CD8-positive, alpha-beta memory T cell (primary cell): ENCODE measurements at regions not wholly inside any gene's neighbourhood (a gene's known extent, or its start where the extent isn't known, plus 50 kb on each side); places are given as distances from the start of the nearest gene placed in this dataset.

Experiments
- CTCF ChIA-PET: fragments of 350-600 bp; sonication (Branson Sonifier 250); formaldehyde crosslinking; loops from one replicate; lab custom pipeline; 2021; ENCODE audit warnings: antibody characterized with exemption; lab: Charles Lee
- POLR2A ChIA-PET: fragments of 350-600 bp; sonication (Branson Sonifier 250); formaldehyde crosslinking; loops from one replicate; lab custom pipeline; 2021; ENCODE audit warnings: antibody characterized with exemption; lab: Charles Lee
- DNase-seq, 5 donors: peaks; one replicate each; pipeline versions ENCODE4 v3.0.0 to v3.0.0-alpha.2; 2020 to 2022; ENCODE audit warnings: mixed read lengths in 1 of 5
- H3K27ac ChIP-seq: one replicate; pipeline ENCODE4 v1.7.0; 2013; ENCODE audit warnings: low read depth, mild to moderate bottlenecking, low read length, moderate library complexity
- H3K27me3 ChIP-seq: 2 replicates; pipeline ENCODE4 v1.7.0; 2013; ENCODE audit warnings: low read length, mild to moderate bottlenecking; ENCODE audit not compliant: insufficient read depth, poor library complexity, severe bottlenecking
- H3K36me3 ChIP-seq: 2 replicates; pipeline ENCODE4 v1.7.0; 2013; ENCODE audit warnings: mild to moderate bottlenecking, low read length, moderate library complexity; ENCODE audit not compliant: insufficient read depth
- H3K4me1 ChIP-seq: 2 replicates; pipeline ENCODE4 v1.7.0; 2013; ENCODE audit warnings: mild to moderate bottlenecking, low read length, moderate library complexity; ENCODE audit not compliant: insufficient read depth
- H3K4me3 ChIP-seq: 2 replicates; pipeline ENCODE4 v1.7.0; 2013; ENCODE audit warnings: mild to moderate bottlenecking, low read length
- H3K9me3 ChIP-seq: 2 replicates; pipeline ENCODE4 v1.7.0; 2013; ENCODE audit warnings: mild to moderate bottlenecking, low read length
- H3K27ac Mint-ChIP-seq, 8 donors: one replicate each; pipeline ENCODE4 v1.8.0; 2020 to 2021; ENCODE audit warnings: mixed read lengths in 8 of 8, mild to moderate bottlenecking in 6 of 8, inconsistent platforms in 3 of 8, moderate library complexity in 3 of 8
- H3K27me3 Mint-ChIP-seq, 2 donors: one replicate each; pipeline ENCODE4 v1.8.0; 2020 to 2021; ENCODE audit warnings: mixed read lengths in 2 of 2, mild to moderate bottlenecking in 1 of 2, moderate library complexity in 1 of 2
- H3K36me3 Mint-ChIP-seq, 3 donors: one replicate each; pipeline ENCODE4 v1.8.0; 2020 to 2021; ENCODE audit warnings: mixed read lengths in 3 of 3, inconsistent platforms in 1 of 3, mild to moderate bottlenecking in 1 of 3
- H3K4me1 Mint-ChIP-seq, 3 donors: one replicate each; pipeline ENCODE4 v1.8.0; 2020 to 2021; ENCODE audit warnings: mixed read lengths in 3 of 3, inconsistent platforms in 1 of 3, mild to moderate bottlenecking in 1 of 3
- H3K4me3 Mint-ChIP-seq, 7 donors: one replicate each; pipeline ENCODE4 v1.8.0; 2020 to 2021; ENCODE audit warnings: mixed read lengths in 7 of 7, mild to moderate bottlenecking in 6 of 7, moderate library complexity in 4 of 7, inconsistent platforms in 2 of 7
- H3K9me3 Mint-ChIP-seq, 5 donors: one replicate each; pipeline ENCODE4 v1.8.0; 2020 to 2022; ENCODE audit warnings: mixed read lengths in 5 of 5, mild to moderate bottlenecking in 3 of 5, moderate library complexity in 2 of 5, inconsistent platforms in 1 of 5

DNA sequence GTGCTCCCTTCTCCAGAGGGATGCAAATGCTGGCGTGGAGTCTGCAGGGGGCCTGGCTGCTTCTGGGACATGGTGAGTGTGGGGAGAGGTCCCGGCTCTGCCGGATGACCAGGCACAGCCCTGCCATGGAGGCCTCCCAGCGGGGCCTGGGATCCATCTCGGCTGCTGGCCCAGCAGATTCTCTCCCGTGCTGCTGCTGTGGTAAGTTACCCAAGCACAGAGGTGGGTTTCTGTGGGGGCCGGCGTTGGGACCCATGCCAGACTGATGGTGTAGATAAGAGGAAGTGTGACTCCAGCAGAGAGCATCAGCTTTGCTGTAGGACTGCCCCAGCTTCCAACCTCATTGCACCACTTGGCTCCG, 147.5 kb upstream of the B3GAT1 start:
- no peaks in the 10 kb centered on the region for H3K36me3 ChIP-seq
- Mint-ChIP-seq H3K27me3 (peaks cover 11 to 21% of the 10 kb centered on the region in 2 donors), H3K4me3 (no peak overlapping the region), H3K27ac (no peak overlapping the region), H3K9me3 (no peaks in the 10 kb centered on the region), H3K4me1 (no peaks in the 10 kb centered on the region), H3K36me3 (no peaks in the 10 kb centered on the region)
- ChIA-PET POLR2A (no interaction called here), CTCF (no interaction called here)
- no peak overlapping the region for H3K27ac ChIP-seq
- no peak overlapping the region for H3K4me3 ChIP-seq
- H3K27me3 ChIP-seq, result no peaks in the 10 kb centered on the region
- H3K9me3 ChIP-seq, result no peaks in the 10 kb centered on the region
- H3K4me1 ChIP-seq, result no peaks in the 10 kb centered on the region
- no peak for DNase-seq

DNA sequence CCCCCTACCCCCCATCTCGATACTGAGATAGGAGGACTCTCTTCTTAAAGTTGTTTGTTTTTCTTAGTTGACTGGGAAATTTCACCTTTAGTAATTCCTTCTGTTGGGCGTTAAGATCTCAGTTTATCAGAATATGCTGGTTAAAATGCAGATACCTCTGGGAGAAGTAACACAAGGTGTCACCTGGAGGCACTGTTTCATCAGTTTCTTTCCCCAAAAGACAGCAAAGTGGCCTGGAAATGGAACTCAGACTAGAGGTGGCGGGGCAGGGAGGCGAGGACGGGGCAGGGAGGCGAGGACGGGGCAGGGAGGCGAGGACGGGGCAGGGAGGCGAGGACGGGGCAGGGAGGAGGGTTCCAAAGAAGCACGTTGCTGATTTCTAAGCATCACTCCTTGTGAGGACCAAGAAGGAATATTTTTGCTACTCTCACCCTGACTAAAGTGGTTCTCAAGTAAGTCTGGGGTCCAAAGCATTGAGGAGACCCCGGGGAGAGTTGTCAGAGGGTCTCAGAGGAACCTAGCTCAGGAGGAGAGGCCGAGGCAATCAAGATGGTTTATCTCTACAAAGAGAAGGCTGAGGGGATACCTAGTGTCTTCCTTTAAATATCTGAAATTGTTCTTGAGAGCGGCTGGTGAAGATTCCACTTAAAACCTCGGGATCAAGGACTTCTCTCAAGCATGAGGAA, 147.0 kb upstream of the B3GAT1 start:
- H3K4me1 Mint-ChIP-seq, result no peaks in the 10 kb centered on the region
- no peak for DNase-seq
- no peak overlapping the region for H3K4me3 Mint-ChIP-seq
- H3K27ac Mint-ChIP-seq, result no peak overlapping the region
- no peaks in the 10 kb centered on the region for H3K36me3 Mint-ChIP-seq
- no peaks in the 10 kb centered on the region for H3K9me3 Mint-ChIP-seq
- CTCF ChIA-PET, result no interaction called here
- Histone ChIP-seq H3K4me1 (no peaks in the 10 kb centered on the region), H3K9me3 (no peaks in the 10 kb centered on the region), H3K4me3 (no peak overlapping the region), H3K27me3 (no peaks in the 10 kb centered on the region), H3K36me3 (no peaks in the 10 kb centered on the region), H3K27ac (no peak overlapping the region)
- POLR2A ChIA-PET, result no interaction called here
- peaks cover 11 to 21% of the 10 kb centered on the region in 2 donors for H3K27me3 Mint-ChIP-seq

DNA sequence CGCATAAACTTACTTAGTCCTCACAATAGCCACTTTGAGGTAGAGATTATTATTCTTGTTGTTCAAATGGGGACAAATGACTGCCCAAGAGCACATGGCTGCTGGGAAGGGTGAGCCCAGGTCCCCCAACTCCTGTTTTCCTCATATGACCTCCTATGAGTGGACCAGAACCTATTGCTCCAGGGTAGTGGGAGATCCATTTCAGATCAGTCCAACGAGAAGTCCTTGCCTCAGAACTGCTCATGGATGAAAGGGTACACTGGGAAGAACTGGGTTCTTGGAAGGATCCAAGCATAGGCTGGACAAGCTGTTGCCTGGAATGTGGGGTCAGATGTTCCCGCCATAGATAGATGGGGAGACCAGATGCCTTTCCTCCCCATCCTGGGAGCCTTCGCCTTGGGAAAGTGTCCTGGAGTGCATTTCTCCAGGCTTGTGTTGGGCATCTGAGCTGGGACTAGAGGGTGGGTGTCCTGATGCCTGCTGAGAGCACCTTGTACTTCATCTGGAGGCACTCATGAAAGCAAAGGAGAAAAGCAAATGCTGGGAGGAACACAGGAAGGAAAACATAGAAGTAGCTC, 146.3 kb upstream of the B3GAT1 start:
- DNase-seq, result no peak
- Mint-ChIP-seq H3K27ac (no peak overlapping the region), H3K4me1 (no peaks in the 10 kb centered on the region), H3K27me3 (peaks cover 14 to 21% of the 10 kb centered on the region in 2 donors), H3K36me3 (no peaks in the 10 kb centered on the region), H3K4me3 (no peak overlapping the region), H3K9me3 (no peaks in the 10 kb centered on the region)
- H3K4me1 ChIP-seq, result no peaks in the 10 kb centered on the region
- POLR2A ChIA-PET, result no interaction called here
- no peak overlapping the region for H3K27ac ChIP-seq
- no peaks in the 10 kb centered on the region for H3K27me3 ChIP-seq
- no peaks in the 10 kb centered on the region for H3K9me3 ChIP-seq
- CTCF ChIA-PET, result no interaction called here
- H3K36me3 ChIP-seq, result no peaks in the 10 kb centered on the region
- no peak overlapping the region for H3K4me3 ChIP-seq

DNA sequence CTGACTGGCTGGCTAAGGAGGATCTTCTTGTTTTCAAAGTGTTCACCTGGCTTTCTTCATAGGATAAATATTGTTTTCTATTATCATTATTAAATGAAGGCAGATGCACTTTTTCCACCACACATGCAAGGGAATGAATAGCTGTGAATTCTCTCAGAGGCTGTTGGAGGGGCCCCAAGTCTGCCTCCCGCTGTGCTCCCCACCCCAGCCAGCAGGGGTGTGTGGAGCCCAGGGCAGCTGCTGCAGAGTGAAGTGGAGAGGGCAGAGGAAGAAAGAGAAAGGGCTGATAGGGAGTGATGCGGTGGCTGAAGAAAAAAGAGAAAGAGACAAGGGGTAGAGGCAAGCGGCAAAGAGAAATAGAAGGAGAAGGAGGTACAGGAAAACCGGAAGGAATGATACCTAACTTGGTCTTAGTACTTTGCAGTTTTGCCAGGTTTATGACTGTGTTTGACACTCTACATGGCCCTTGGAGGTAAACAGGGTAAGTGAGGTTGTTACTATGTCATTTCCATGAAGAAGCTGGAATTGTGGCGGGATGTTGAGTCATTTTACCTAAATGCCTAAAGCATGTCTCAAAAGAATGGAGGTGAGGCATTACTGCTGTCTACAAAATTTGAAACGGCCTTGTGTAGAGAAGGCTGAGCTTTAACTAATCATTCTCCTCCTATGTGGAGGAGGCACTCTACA, 145.7 kb upstream of the B3GAT1 start:
- no peaks in the 10 kb centered on the region for H3K4me1 Mint-ChIP-seq

DNA sequence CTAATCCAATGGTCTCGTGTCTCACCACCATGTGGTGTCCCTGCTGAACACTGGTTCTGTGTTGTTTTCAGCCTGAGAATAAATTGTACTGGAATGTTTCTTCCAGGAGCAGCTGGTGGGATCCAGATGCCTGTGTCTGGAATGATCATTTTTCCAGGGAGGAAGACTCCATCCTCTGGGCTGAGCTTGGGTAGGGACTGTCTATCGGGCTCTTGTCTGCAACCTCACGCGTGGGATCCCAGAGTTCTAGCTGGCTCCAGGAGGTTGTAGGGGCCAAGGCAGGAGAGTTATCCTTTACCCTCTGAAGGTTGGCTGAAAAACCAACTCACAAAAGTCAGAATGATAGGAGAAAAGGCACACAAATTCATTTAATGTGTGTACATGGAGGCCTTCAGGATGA, 144.1 kb upstream of the B3GAT1 start:
- no peaks in the 10 kb centered on the region for H3K9me3 Mint-ChIP-seq
- CTCF ChIA-PET, result no interaction called here
- POLR2A ChIA-PET, result no interaction called here

More for the DNA sequence above, 145.7 kb upstream of the B3GAT1 start:
- CTCF ChIA-PET, result no interaction called here
- Mint-ChIP-seq H3K9me3 (no peaks in the 10 kb centered on the region), H3K4me3 (no peak overlapping the region), H3K27me3 (peaks cover 19 to 20% of the 10 kb centered on the region in 2 donors), H3K36me3 (no peaks in the 10 kb centered on the region), H3K27ac (peak overlapping the region in 1 of 8 donors; percentile 96)
- Histone ChIP-seq H3K9me3 (no peaks in the 10 kb centered on the region), H3K36me3 (no peaks in the 10 kb centered on the region), H3K27me3 (no peaks in the 10 kb centered on the region), H3K27ac (no peak overlapping the region), H3K4me3 (no peak overlapping the region), H3K4me1 (no peaks in the 10 kb centered on the region)
- no peak for DNase-seq
- POLR2A ChIA-PET, result no interaction called here

DNA sequence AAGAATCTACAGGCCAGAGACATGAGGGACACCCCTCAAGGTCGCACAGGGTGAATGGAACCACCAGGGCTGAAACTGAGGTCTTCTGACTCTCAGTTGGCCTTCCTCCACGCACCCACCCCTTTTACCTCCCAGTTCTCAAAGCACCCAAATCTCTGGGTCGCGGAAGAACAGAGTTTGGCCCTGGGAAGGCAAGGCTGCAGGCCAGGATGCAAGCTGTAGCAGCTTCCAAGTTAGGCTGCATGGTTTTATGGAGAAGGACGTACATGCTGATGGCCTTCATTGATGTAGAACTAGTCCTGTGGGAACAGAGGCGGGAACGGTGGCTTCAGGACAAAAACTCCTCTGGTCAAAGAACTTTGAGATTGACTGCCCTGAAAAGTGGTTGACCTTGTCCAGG, 143.5 kb upstream of the B3GAT1 start:
- no peak for DNase-seq
- CTCF ChIA-PET, result no interaction called here
- H3K27me3 ChIP-seq, result no peaks in the 10 kb centered on the region

More for the DNA sequence above, 144.1 kb upstream of the B3GAT1 start:
- Mint-ChIP-seq H3K36me3 (no peaks in the 10 kb centered on the region), H3K4me1 (no peaks in the 10 kb centered on the region), H3K27me3 (peaks cover 14 to 27% of the 10 kb centered on the region in 2 donors), H3K27ac (no peak overlapping the region), H3K4me3 (no peak overlapping the region)
- no peaks in the 10 kb centered on the region for H3K4me1 ChIP-seq
- H3K36me3 ChIP-seq, result no peaks in the 10 kb centered on the region
- no peak for DNase-seq
- no peak overlapping the region for H3K4me3 ChIP-seq
- H3K27ac ChIP-seq, result no peak overlapping the region
- no peaks in the 10 kb centered on the region for H3K9me3 ChIP-seq
- no peaks in the 10 kb centered on the region for H3K27me3 ChIP-seq

DNA sequence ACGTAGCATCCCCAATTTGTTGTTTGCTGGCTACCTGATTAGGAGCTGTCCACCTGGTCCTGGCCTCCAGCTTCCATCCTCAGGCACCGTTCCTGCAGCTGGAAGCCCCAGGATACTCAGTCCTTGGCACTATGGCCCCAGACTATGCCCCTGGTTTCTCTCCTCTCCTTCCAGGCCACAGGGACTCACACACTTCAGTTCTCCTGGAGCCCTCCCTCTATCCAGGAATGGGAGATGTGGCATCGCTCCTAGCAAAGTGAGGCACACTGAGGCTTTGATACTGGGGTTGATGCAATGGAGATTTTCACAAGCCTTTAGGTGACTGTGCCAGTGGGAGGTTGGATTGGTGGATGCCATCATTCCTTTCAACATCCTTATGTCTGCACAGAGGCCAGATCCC, 142.8 kb upstream of the B3GAT1 start:
- no peaks in the 10 kb centered on the region for H3K36me3 ChIP-seq
- Mint-ChIP-seq H3K36me3 (no peaks in the 10 kb centered on the region), H3K27me3 (peaks cover 9 to 27% of the 10 kb centered on the region in 2 donors), H3K27ac (no peak overlapping the region), H3K4me1 (no peaks in the 10 kb centered on the region), H3K4me3 (no peak overlapping the region), H3K9me3 (peaks cover 0 to 4% (median 0%) of the 10 kb centered on the region in 5 donors)
- no peak for DNase-seq
- POLR2A ChIA-PET, result no interaction called here
- CTCF ChIA-PET, result no interaction called here
- H3K9me3 ChIP-seq, result no peaks in the 10 kb centered on the region
- H3K27ac ChIP-seq, result no peak overlapping the region
- H3K4me1 ChIP-seq, result no peaks in the 10 kb centered on the region
- no peaks in the 10 kb centered on the region for H3K27me3 ChIP-seq
- no peak overlapping the region for H3K4me3 ChIP-seq

More for the DNA sequence above, 143.5 kb upstream of the B3GAT1 start:
- Histone ChIP-seq H3K36me3 (no peaks in the 10 kb centered on the region), H3K4me1 (no peaks in the 10 kb centered on the region), H3K27ac (no peak overlapping the region), H3K9me3 (no peaks in the 10 kb centered on the region), H3K4me3 (no peak overlapping the region)
- Mint-ChIP-seq H3K27ac (no peak overlapping the region), H3K4me1 (no peaks in the 10 kb centered on the region), H3K9me3 (peaks cover 0 to under 1% (median 0%) of the 10 kb centered on the region in 5 donors), H3K4me3 (no peak overlapping the region), H3K36me3 (no peaks in the 10 kb centered on the region), H3K27me3 (peaks cover 12 to 27% of the 10 kb centered on the region in 2 donors)
- POLR2A ChIA-PET, result no interaction called here

DNA sequence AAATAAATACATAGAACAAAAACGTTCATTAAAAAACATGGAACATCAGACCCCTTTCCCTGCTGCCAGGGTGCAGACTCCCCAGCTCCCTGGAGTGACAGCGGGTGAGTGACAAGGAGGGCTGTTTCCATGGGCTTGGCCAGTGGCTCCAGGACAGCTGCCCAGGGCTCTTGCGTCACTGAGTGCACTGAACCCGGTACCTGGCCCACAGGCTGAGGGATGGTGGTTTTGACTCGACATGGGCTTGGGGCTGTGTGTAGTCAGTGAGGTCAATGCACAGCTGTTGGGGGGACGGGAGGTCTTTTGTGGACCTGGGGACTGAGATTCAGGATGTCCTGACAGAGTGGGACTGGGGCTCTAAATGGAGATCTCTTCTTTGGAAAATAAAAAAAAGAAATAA, 142.1 kb upstream of the B3GAT1 start:
- Mint-ChIP-seq H3K36me3 (no peaks in the 10 kb centered on the region), H3K9me3 (peaks cover 0 to 4% (median 2%) of the 10 kb centered on the region in 5 donors), H3K27me3 (peaks cover 7 to 27% of the 10 kb centered on the region in 2 donors), H3K4me1 (no peaks in the 10 kb centered on the region), H3K4me3 (no peak overlapping the region), H3K27ac (no peak overlapping the region)
- DNase-seq, result no peak
- Histone ChIP-seq H3K27ac (no peak overlapping the region), H3K4me3 (no peak overlapping the region), H3K27me3 (no peaks in the 10 kb centered on the region), H3K9me3 (no peaks in the 10 kb centered on the region), H3K4me1 (no peaks in the 10 kb centered on the region), H3K36me3 (no peaks in the 10 kb centered on the region)
- ChIA-PET CTCF (no interaction called here), POLR2A (no interaction called here)
